Natural killer cell (primary cell): ENCODE measurements at regions not wholly inside any gene's neighbourhood (a gene's known extent, or its start where the extent isn't known, plus 50 kb on each side); places are given as distances from the start of the nearest gene placed in this dataset.

ENCODE experiments used
- ATAC-seq, 3 donors: fragments of 150-1000 bp in 2 of 3; fragments of 200-7000 bp in 1 of 3; cut with Tn5 transposase; 1 replicate in 1 of 3; 2 replicates in 2 of 3; pipeline ENCODE4 v1.10.0; 2021; ENCODE audit warnings: mild to moderate bottlenecking in 2 of 3, moderate library complexity in 2 of 3
- DNase-seq, 2 donors: peaks; one replicate each; pipeline versions ENCODE4 v3.0.0 to v3.0.0-alpha.2; 2013 to 2021; ENCODE audit warnings: mixed read lengths in 1 of 2
- H3K27ac ChIP-seq: one replicate; pipeline ENCODE4 v1.5.1; 2013; ENCODE audit warnings: mild to moderate bottlenecking, low read length
- H3K27me3 ChIP-seq: one replicate; pipeline ENCODE4 v1.6.1; 2013; ENCODE audit warnings: low read length; ENCODE audit not compliant: control insufficient read depth, insufficient read depth
- H3K36me3 ChIP-seq: one replicate; pipeline ENCODE4 v1.6.1; 2013; ENCODE audit warnings: low read length; ENCODE audit not compliant: control insufficient read depth, insufficient read depth
- H3K4me1 ChIP-seq: one replicate; pipeline ENCODE4 v1.6.1; 2013; ENCODE audit warnings: low read length; ENCODE audit not compliant: control insufficient read depth, insufficient read depth
- H3K4me3 ChIP-seq: one replicate; pipeline ENCODE4 v1.5.1; 2013; ENCODE audit warnings: low read length
- H3K9me3 ChIP-seq: one replicate; pipeline ENCODE4 v1.6.1; 2013; ENCODE audit warnings: low read length; ENCODE audit not compliant: control insufficient read depth, insufficient read depth
- H3K27ac Mint-ChIP-seq, 2 donors: one replicate each; pipeline ENCODE4 v1.8.0; 2022; ENCODE audit warnings: mild to moderate bottlenecking in 2 of 2, mixed read lengths in 2 of 2, moderate library complexity in 1 of 2
- H3K27me3 Mint-ChIP-seq, 2 donors: one replicate each; pipeline ENCODE4 v1.8.0; 2022; ENCODE audit warnings: low read depth in 2 of 2, mixed read lengths in 2 of 2
- H3K36me3 Mint-ChIP-seq: one replicate; pipeline ENCODE4 v1.8.0; 2022; ENCODE audit warnings: mixed read lengths
- H3K4me1 Mint-ChIP-seq, 2 donors: one replicate each; pipeline ENCODE4 v1.8.0; 2022; ENCODE audit warnings: mixed read lengths in 2 of 2
- H3K4me3 Mint-ChIP-seq: one replicate; pipeline ENCODE4 v1.8.0; 2022; ENCODE audit warnings: mild to moderate bottlenecking, moderate library complexity, mixed read lengths
- H3K9me3 Mint-ChIP-seq, 2 donors: one replicate each; pipeline ENCODE4 v1.8.0; 2022; ENCODE audit warnings: mixed read lengths in 2 of 2
- CTCF ChIP-seq: fragments of 200-600 bp; IDR thresholded peaks from one replicate; pipeline ENCODE4 v1.8.0; 2022; ENCODE audit warnings: antibody characterized with exemption
- WGBS: methylation state at CpG from one replicate; pipeline ENCODE4 v1.1.7; 2013; ENCODE audit warnings: missing lambda C conversion rate; ENCODE audit not compliant: insufficient coverage; 5-methylcytosine and 5-hydroxymethylcytosine counted together
- intact Hi-C: fragments of 100-400 bp; cut with micrococcal nuclease; formaldehyde crosslinking; loops from one replicate; pipeline ENCODE4 v1.14.2; 2022

DNA sequence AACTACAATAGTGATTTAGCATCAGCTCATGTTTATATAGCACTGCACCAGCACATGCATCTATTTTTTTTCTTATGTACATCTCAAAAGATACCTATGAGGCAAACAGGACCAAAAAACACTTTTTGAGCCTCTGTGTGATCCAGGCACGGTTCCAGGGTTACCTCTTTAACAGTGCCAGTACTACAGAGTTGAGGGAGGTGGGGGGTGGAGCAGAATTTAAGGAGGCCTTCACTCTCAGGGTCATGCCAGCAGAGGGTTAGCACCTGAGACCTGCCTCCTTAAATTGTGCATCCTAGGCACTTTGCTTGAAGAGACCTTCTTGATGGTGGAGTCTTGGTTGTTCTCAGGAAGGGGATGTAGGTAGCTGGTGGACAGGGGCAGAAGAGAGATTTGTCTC lies 150.3 kb upstream of the TBL1XR1 start:
- intact Hi-C loops: no loop called here
- 94% methylated on average over 1 of the region's 1 CpG for WGBS
- H3K9me3 ChIP-seq: no peaks in the 10 kb centered on the region
- no peak for TF ChIP-seq CTCF
- Mint-ChIP-seq H3K27me3 (no peaks in the 10 kb centered on the region), H3K36me3 (no peaks in the 10 kb centered on the region), H3K9me3 (no peaks in the 10 kb centered on the region), H3K27ac (peak overlapping the region in 1 of 2 donors; percentile 17), H3K4me1 (peaks cover 15 to 16% of the 10 kb centered on the region in 2 donors), H3K4me3 (no peak overlapping the region)
- H3K4me3 ChIP-seq: no peak overlapping the region
- DNase-seq (no peak), ATAC-seq (no peak)
- peaks cover 7% of the 10 kb centered on the region for H3K4me1 ChIP-seq
- no peak overlapping the region for H3K27ac ChIP-seq
- no peaks in the 10 kb centered on the region for H3K27me3 ChIP-seq
- no peaks in the 10 kb centered on the region for H3K36me3 ChIP-seq

- peaks cover 15 to 16% of the 10 kb centered on the region in 2 donors for H3K4me1 Mint-ChIP-seq
- H3K4me1 ChIP-seq: peaks cover 7% of the 10 kb centered on the region
- no peak for TF ChIP-seq CTCF
- H3K4me3 ChIP-seq: no peak overlapping the region
- intact Hi-C loops: no loop called here
- H3K36me3 Mint-ChIP-seq: no peaks in the 10 kb centered on the region
- DNase-seq (no peak), ATAC-seq (no peak)
- no peaks in the 10 kb centered on the region for H3K9me3 ChIP-seq
- no peaks in the 10 kb centered on the region for H3K27me3 ChIP-seq
- WGBS: 89% methylated on average over 1 of the region's 2 CpGs
- H3K36me3 ChIP-seq: no peaks in the 10 kb centered on the region
- H3K27ac ChIP-seq: no peak overlapping the region
- no peak overlapping the region for H3K4me3 Mint-ChIP-seq
- no peaks in the 10 kb centered on the region for H3K9me3 Mint-ChIP-seq
- H3K27ac Mint-ChIP-seq: no peak overlapping the region
- H3K27me3 Mint-ChIP-seq: no peaks in the 10 kb centered on the region
Observed at GRCh38 chr3:177348974-177349373, 151.7 kb upstream of the TBL1XR1 start.

GRCh38 chr3:177349384-177349783 lies 152.1 kb upstream of the TBL1XR1 start:
- ATAC-seq (no peak), DNase-seq (no peak)
- Mint-ChIP-seq H3K36me3 (no peaks in the 10 kb centered on the region), H3K4me3 (no peak overlapping the region), H3K27ac (no peak overlapping the region), H3K4me1 (peaks cover 15 to 16% of the 10 kb centered on the region in 2 donors), H3K9me3 (no peaks in the 10 kb centered on the region), H3K27me3 (no peaks in the 10 kb centered on the region)
- WGBS: 100% methylated on average over 1 of the region's 2 CpGs
- Histone ChIP-seq H3K36me3 (no peaks in the 10 kb centered on the region), H3K27me3 (no peaks in the 10 kb centered on the region), H3K9me3 (no peaks in the 10 kb centered on the region), H3K27ac (no peak overlapping the region), H3K4me3 (no peak overlapping the region), H3K4me1 (peaks cover 7% of the 10 kb centered on the region)
- intact Hi-C loops: no loop called here
- no peak for TF ChIP-seq CTCF

- no peak for DNase-seq
- peaks cover 11% of the 10 kb centered on the region in 2 donors for H3K4me1 Mint-ChIP-seq
Observed at GRCh38 chr3:177350121-177350520, 152.8 kb upstream of the TBL1XR1 start.

More at GRCh38 chr3:177350121-177350520, 152.8 kb upstream of the TBL1XR1 start:
- no peak overlapping the region for H3K4me3 ChIP-seq
- no peaks in the 10 kb centered on the region for H3K27me3 ChIP-seq
- Mint-ChIP-seq H3K27ac (no peak overlapping the region), H3K36me3 (no peaks in the 10 kb centered on the region), H3K9me3 (no peaks in the 10 kb centered on the region), H3K27me3 (no peaks in the 10 kb centered on the region), H3K4me3 (no peak overlapping the region)
- TF ChIP-seq CTCF: no peak
- H3K4me1 ChIP-seq: peaks cover 7% of the 10 kb centered on the region
- 88% methylated on average over 1 of the region's 2 CpGs for WGBS
- no peak overlapping the region for H3K27ac ChIP-seq
- no peaks in the 10 kb centered on the region for H3K36me3 ChIP-seq
- ATAC-seq: no peak
- H3K9me3 ChIP-seq: no peaks in the 10 kb centered on the region
- intact Hi-C loops: no loop called here
